BJ (cell line): ENCODE measurements at regions not wholly inside any gene's neighbourhood (a gene's known extent, or its start where the extent isn't known, plus 50 kb on each side); places are given as distances from the start of the nearest gene placed in this dataset.

ENCODE experiments used
- CTCF ChIA-PET: fragments of 350-600 bp; formaldehyde crosslinking; extraction: SDS; loops from one replicate; lab custom pipeline; 2021; ENCODE audit warnings: antibody characterized with exemption, inconsistent platforms; lab: Yijun Ruan, JAX
- POLR2A ChIA-PET: fragments of 300-600 bp; sonication (Branson Sonifier 250); formaldehyde crosslinking; extraction: SDS; loops from one replicate; lab custom pipeline; 2021; ENCODE audit warnings: antibody characterized with exemption; lab: Charles Lee
- DNase-seq: peaks from one replicate; pipeline ENCODE4 v3.0.0-alpha.2; 2011; ENCODE audit warnings: low read depth
- H3K27me3 ChIP-seq: 2 replicates; pipeline ENCODE4 v1.6.0; 2011; ENCODE audit warnings: low read length; ENCODE audit not compliant: control insufficient read depth, insufficient read depth
- H3K36me3 ChIP-seq: 2 replicates; pipeline ENCODE4 v1.5.1; 2011; ENCODE audit warnings: low read length; ENCODE audit not compliant: control insufficient read depth, insufficient read depth
- H3K4me3 ChIP-seq: 2 replicates; pipeline ENCODE4 v1.5.1; 2011; ENCODE audit warnings: low read depth, mild to moderate bottlenecking, control low read depth, low read length
- CTCF ChIP-seq: IDR thresholded peaks from 2 replicates; pipeline ENCODE4 v1.5.1; 2011; ENCODE audit warnings: low read depth, mild to moderate bottlenecking, control low read depth, inconsistent platforms, low read length, moderate library complexity; ENCODE audit not compliant: insufficient read depth

DNA sequence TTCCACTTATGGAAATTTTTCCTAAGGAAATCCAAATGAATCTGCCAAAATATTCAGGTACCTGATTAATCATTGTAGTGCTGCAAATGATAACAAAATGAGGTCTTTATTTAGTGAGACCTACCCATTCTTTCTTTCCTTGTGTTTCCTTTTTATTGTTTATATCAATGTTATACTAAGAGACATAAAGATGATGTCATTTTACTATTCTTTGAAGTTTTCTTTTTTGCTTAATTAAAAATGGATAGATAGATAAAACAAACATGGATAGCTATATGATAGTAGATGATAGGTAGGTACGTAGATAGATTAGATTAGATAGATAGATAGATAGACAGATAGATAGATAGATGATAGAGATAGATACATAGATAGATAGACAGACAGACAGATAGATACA is 669.5 kb upstream of the TBX3 start:
- TF ChIP-seq CTCF = no peak
- ChIA-PET CTCF (interaction anchor here (1.0 to 1.3 kb wide), 2 partner anchors 12 to 14 kb away, joined by 3 read pairs; no protein-coding TSS in a partner anchor), POLR2A (interaction anchor here (0.5 kb wide), 1 partner anchor 20 kb away, joined by 5 read pairs; no protein-coding TSS in a partner anchor)
- Histone ChIP-seq H3K36me3 (no peaks in the 10 kb centered on the region), H3K4me3 (no peak overlapping the region), H3K27me3 (no peaks in the 10 kb centered on the region)
- no peak for DNase-seq

DNA sequence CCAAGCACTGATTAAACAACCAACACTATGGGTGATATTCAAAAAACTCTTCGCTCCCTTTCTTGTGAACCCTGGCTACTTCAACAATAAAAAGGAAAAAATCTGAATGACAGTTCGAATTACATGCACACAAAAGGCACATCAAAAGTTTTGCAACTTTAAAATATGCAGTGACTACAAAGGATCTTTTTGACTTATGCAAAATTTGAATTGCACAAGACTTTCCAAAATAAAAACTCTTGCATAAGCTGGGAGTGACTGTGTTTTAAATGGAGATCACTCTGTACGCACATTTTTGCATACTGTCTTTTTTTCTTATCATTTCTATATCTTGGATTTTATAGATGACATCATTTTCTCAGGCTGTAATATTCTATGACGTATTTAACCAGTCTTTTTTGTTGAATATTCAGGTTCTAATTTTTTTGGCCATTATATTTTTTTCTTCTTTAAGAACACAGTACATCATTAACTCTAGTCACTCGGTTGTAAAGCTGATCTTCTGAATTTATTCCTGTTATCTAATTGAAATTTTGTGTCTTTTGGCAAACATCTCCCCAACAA is 667.6 kb upstream of the TBX3 start:
- DNase-seq = no peak
- POLR2A ChIA-PET = no interaction called here

DNA sequence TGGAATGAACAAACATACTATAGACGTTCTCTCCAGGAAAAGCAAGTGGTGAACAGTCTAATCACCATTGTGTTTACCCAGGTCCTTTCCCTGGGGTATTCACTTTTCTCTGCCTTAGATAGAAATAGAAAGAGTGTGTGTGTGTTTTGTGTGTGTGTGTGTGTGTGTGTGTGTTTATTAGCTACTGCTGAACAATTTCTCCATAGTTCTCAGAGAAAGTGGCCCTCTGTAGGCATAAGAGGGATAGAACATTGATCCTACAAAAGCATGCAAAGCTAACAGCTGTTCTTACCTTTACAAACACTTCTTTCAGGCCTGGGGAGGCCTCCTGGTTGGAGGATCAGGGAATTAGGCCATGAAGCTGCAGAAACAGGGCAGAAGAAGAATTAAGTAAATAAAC is 665.7 kb upstream of the TBX3 start:
- POLR2A ChIA-PET = no interaction called here
- H3K27me3 ChIP-seq = no peaks in the 10 kb centered on the region
- CTCF ChIA-PET = interaction anchor here (0.7 to 0.9 kb wide), 2 partner anchors 14 to 412 kb away, joined by 3 read pairs; no protein-coding TSS in a partner anchor
- no peak for TF ChIP-seq CTCF
- no peaks in the 10 kb centered on the region for H3K36me3 ChIP-seq
- H3K4me3 ChIP-seq = no peak overlapping the region
- DNase-seq = no peak

More for the DNA sequence above, 667.6 kb upstream of the TBX3 start:
- CTCF ChIA-PET = interaction anchor here (0.6 to 2.1 kb wide), 2 partner anchors 10 to 52 kb away, joined by 3 to 6 read pairs; no protein-coding TSS in a partner anchor
- Histone ChIP-seq H3K4me3 (no peak overlapping the region), H3K27me3 (no peaks in the 10 kb centered on the region), H3K36me3 (no peaks in the 10 kb centered on the region)
- no peak for TF ChIP-seq CTCF

- no peak for TF ChIP-seq CTCF
- ChIA-PET CTCF (interaction anchor here (0.6 to 0.7 kb wide), 2 partner anchors 338 to 677 kb away, joined by 3 read pairs; no protein-coding TSS in a partner anchor), POLR2A (no interaction called here)
- no peak for DNase-seq
- no peaks in the 10 kb centered on the region for H3K36me3 ChIP-seq
- H3K4me3 ChIP-seq = no peak overlapping the region
- H3K27me3 ChIP-seq = no peaks in the 10 kb centered on the region
These were observed 664.3 kb upstream of the TBX3 start for GRCh38 chr12:115348301-115348700.

GRCh38 chr12:115343601-115344000 is 659.6 kb upstream of the TBX3 start:
- TF ChIP-seq CTCF = no peak
- no peak for DNase-seq
- ChIA-PET CTCF (no interaction called here), POLR2A (no interaction called here)
- Histone ChIP-seq H3K4me3 (no peak overlapping the region), H3K36me3 (no peaks in the 10 kb centered on the region), H3K27me3 (no peaks in the 10 kb centered on the region)
